ENCODE measurements at regions not wholly inside any gene's neighbourhood (a gene's known extent, or its start where the extent isn't known, plus 50 kb on each side); places are given as distances from the start of the nearest gene placed in this dataset.
A peak's percentile ranks its signal among the peaks of the same experiment; 100 is the strongest.

DNA sequence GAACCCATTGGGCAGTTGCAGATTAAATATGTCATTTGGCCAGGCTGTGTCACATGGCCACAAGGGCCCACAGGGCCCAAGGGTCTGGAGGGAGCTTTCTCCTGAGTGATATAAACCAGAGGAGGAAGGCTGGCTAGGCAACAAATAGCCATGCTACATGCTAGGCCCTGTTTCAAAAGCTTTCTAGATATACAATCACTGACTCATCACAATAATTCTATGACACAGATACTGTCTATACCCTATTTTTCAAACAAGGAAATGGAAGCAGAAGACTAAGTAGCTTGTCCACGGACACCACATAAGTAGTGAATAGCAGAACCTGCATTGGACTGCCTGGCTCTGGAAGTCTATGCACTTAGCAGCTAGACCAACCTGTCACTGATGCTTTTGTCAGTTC lies 625.4 kb downstream of the NTRK3 start:
- no peak for DNase-seq (ENCODE audit: low spot score)

GRCh38 chr15:87628311-87628710 lies 628.2 kb downstream of the NTRK3 start:
- DNase-seq (ENCODE audit: low spot score) = no peak

DNA sequence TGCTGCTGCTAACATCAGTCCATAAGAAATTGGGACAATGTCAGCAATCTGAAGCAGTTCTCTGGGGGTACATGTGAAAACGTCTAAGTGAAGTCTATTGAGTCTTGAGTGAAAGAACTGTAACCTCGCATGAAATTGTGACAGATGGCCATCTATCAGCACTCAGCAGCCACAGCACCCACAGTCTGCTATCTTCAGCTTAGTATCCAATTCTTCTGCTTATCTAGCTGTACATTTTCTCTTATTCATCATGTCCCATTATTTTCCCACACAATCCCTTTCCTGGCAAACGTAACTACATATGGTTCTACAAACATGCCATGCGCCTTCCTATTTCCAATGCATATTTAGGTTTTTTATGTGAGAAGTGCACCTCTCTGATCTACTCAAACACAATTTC lies 629.7 kb downstream of the NTRK3 start:
- no peak for DNase-seq (ENCODE audit: low spot score)

DNA sequence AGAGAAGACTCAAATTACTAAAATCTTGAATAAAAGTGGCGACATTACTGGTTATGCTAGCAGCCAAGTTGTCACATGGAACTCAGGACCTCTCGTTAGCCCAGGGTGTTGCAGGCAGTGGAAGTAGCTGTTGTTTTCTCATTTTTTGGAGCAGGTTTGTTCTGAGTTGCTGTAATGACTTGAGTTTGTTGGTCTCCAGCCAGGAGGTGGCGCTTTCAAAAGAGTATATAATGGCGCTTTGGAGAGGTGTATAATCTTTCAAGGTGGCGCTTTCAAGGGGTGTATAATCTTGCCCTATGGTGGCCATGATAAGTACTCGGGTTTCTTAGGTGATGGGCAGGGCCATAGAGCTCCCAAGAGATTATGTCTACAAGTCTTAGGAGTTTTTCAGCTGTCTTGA lies 632.7 kb downstream of the NTRK3 start:
- no peak for DNase-seq (ENCODE audit: low spot score)

DNA sequence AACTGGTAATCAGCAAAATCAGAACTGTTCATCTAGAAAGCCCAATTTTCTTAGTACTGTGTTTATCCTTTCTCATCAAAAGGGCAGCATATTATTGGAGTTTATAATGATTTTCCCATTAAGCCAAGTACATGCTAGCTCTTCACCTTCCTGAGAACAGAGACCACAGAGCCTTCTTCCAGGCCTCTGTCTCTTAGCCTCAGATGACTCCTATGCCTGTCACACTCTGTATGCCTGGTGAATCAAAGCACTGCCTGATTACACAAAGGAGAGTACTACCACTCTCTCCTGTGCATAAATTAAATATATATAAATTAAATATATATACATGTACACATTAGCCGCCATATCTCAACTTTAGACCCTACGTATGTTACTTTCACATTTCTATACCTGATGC lies 636.1 kb downstream of the NTRK3 start:
- DNase-seq (ENCODE audit: low spot score) = no peak

- no peak for DNase-seq (ENCODE audit: low spot score)
These were observed 637.2 kb downstream of the NTRK3 start for GRCh38 chr15:87619161-87619960.

DNA sequence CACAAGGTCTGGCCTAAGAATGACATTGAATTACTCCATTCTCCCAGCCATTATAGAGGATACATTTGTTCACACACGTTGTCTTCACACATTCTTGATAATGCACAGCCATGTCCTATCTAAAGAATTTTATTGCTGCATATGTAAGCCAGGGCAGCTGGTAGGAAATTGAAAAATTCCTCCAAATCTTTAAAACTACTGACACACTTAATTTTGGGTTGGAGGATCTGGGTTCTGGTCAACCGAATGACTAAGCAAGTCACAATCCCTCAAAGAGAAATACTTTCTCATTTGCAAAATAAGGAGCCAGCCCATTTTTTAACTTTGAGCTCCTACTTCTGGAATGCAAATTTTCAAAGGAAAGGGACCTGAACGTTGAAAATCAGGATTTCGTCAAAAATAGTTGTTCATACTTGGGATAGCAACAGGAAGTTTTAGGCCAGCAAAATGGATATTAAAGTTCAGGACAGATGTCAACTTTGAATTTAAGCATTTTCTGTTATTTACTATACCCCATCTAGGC lies 638.3 kb downstream of the NTRK3 start:
- no peak for DNase-seq (ENCODE audit: low spot score)

- DNase-seq (ENCODE audit: low spot score) = no peak
These were observed 641.8 kb downstream of the NTRK3 start for GRCh38 chr15:87614704-87615103.

DNA sequence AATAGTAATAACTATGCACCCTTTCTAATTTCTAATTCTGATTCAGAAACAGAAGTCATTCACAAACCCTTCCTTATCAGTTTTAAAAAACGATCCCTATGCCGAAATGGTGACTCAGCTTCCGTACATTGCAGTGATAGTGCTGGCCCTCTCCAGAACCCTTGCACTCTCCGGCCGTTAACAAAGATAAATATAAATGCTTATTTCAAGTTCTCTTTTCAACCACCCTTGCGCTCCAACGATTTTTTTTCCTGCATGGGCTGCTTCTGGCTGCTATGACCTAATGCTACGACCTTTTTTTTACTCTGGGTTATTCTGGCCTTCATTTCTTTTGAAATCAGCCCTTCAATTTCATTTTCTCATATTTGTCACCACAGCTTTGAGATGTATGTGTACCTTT lies 646.2 kb downstream of the NTRK3 start:
- DNase-seq (ENCODE audit: low spot score) = no peak

GRCh38 chr15:87609894-87610293 lies 646.6 kb downstream of the NTRK3 start:
- no peak for DNase-seq (ENCODE audit: low spot score)

DNA sequence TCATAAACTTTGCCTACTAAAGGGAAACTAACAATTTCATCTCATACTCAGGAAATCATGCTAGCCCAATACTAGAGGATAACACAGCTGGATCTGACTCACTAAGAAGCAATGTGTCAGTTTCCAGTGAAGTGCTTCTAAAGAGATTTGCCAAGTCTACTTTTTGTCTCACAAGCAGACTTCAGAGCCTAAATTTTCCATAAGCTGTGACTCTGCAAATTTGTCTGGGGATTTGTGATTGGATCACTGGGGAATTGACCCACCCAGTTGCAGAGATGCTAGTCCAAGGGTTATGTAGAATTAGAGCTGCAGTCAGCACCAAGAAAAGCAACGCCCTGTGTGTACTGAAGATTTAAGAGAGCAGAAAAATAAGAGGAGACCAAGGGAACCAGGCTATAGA lies 647.1 kb downstream of the NTRK3 start:
- no peak for DNase-seq (ENCODE audit: low spot score)

DNA sequence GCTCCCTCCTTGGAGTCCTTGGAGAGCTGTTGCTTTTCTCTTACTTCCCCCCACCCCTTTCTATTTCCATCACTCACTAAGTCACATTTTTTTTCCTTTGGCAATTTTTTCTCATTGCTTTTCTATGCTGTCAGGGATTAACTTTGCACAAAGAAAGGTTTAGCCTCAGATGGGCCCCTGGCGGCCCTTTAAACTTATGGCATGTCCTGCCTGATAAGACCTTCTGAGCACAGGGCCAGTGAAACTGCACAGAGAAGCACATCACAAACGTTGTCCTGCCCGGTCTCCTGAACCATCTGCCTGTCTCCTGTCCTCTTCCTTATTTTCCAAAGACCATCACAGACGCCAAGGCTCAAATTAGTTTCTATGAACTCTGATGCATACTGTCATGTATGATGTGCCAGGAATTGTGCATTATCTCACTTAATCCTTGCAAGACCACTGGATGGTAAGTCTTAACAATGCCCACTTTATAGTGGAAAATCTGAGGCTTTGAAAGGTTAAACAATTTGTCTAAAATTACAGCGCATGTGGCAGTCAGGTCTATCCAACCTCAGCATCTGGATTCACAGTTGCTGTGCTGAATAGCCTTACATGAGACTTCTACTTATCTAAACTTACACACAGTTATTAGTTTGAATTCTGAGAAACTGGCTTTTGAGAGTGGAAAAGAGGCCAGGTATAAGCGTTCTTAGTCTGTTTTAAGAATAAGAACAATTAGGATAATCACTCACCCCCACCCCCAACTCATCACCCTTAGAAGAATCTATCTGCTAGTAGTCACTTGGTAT lies 648.1 kb downstream of the NTRK3 start:
- no peak for DNase-seq (ENCODE audit: low spot score)

DNA sequence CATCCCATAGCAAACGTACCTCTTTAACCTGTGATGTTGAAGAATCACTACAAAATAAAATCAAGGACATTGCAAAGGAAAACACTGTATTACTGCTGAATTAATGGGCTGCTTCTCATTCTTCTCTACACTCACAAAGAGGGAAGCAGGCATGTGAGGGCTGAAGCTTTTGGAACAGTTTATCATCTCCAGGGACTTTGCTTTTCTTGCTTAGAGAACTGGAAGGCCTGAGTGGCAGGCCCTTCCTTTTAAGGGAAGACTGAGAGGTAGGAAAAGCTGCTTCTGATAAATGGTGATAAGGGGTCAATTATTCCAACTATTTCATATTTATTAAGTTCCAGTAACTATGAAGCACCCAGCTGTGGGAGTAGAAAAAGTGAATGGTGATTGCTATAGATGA lies 649.6 kb downstream of the NTRK3 start:
- DNase-seq (ENCODE audit: low spot score) = no peak

DNA sequence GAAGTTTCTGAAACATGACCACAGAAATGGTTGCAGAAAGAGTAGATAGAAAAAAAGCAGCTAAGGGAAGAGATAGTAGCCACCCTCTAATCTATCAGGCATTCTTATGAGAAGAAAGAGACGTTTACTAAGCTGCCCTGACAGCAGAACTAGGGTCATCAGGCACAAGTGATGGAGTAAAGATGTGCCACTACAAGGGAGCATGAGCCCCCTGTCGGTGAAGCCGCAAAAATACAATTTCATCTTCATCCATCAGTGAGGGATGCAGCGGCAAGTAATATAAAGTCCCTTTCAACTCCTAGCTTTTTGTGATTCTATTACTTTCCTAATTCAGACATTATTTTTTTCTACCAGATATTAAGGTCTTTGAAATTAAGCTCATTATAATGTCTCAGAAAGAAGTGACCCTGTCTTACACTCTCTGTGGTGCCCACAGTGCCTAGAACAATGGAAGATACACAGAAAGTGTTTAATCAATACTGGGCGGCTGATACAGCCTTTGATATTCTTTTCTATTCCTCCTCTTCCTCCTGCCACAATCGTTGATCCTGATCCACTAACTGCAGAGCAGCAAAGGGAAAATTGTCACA lies 651.6 kb downstream of the NTRK3 start:
- DNase-seq (ENCODE audit: low spot score) = peak; percentile 19

GRCh38 chr15:87602371-87602770 lies 654.2 kb downstream of the NTRK3 start:
- no peak for DNase-seq (ENCODE audit: low spot score)

DNA sequence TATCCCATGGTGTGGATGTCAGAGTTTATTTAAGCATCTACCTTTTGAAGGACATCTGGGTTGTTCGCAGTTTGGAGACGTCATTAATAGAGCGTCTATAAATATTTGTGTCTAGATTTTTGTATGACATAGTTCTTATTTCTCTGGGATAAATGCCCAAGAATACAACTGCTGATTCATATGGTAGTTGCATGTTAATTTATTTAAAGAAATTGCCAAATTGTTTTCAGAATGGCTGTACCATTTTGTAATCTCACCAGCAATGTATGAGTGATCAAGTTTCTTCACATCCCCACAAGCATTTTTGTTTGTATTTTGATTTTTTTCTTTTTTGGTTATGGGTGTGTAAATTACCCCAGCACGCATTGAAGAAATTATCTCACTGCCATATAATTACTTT lies 656.9 kb downstream of the NTRK3 start:
- DNase-seq (ENCODE audit: low spot score) = no peak

DNA sequence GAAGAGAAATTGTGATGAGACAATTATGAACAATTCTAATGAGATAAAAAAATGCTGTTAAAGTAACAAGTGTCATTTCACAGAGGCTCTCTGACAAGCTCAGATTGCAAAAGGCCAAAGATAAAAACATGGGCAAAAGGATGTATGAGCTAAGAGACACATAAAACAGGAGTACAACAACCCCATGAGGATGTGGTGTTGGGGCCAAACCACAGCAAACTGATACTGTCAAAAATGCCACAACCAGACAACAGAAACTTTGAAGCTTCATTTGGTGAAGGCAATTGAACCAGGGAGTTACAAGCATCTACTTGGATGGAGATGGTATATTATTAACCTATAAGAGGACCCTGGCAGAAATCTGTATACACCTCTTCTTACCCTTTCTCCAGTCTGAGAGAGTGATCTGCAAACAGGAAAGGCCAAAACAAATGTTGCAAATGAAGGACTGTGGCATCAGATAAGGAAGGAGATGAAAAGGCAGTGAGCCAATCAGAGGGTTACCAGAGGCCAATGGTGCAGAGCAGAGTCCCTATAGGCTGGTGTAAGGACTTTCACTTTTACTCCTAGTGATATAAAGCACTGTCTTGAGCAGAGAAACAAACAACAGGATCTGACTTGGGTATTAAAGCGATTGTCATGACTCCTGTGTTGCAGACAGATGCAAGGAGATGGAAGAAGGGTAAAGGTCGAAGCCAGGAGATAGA lies 659.0 kb downstream of the NTRK3 start:
- DNase-seq (ENCODE audit: low spot score) = no peak

DNA sequence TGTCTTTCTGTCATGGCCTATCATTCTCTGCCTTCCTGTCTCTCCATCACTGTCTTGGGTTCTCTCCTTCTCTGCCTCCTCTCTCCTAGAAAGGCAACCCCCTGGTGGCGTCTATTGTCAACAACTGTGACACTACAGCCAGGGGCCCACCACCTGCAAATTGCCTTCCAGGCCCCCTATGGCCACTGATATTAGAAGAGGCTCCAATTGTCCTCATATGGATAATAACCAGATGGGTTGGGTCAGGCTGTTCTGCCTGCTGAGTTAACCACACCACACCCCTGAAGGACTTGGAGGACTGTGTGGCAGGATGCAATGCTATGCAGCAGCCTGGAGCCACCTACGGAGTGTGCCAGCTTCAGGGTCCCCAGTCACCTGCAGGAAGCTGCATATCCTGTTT lies 665.0 kb downstream of the NTRK3 start:
- DNase-seq (ENCODE audit: low spot score) = no peak

GRCh38 chr15:87591042-87591441 lies 665.5 kb downstream of the NTRK3 start:
- no peak for DNase-seq (ENCODE audit: low spot score)

DNA sequence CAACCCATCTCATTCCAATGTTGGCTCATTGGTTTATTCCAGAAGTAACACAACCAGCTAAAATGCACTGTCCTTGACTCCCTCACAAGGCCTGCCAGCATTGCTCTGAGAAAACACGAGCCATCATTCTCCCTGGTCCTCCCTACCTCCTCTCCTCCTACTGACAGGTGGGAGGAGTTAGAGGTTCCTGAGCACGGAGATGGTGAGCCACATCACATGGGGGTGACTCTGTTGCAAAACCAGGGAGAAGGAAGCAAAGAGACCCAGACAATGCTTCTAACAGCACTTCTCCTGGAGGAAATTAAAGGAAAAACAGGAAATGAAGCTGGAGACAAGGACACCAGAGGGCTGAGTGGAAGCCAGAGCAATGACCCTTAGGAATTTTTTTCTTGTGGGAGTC lies 667.4 kb downstream of the NTRK3 start:
- DNase-seq (ENCODE audit: low spot score) = no peak

GRCh38 chr15:87582169-87582568 lies 674.4 kb downstream of the NTRK3 start:
- DNase-seq (ENCODE audit: low spot score) = no peak

- no peak for DNase-seq (ENCODE audit: low spot score)
These were observed 677.0 kb downstream of the NTRK3 start for GRCh38 chr15:87579537-87579936.

Data from HuH-7 (cell line).